ENCODE measurements at regions not wholly inside any gene's neighbourhood (a gene's known extent, or its start where the extent isn't known, plus 50 kb on each side); places are given as distances from the start of the nearest gene placed in this dataset.

DNA sequence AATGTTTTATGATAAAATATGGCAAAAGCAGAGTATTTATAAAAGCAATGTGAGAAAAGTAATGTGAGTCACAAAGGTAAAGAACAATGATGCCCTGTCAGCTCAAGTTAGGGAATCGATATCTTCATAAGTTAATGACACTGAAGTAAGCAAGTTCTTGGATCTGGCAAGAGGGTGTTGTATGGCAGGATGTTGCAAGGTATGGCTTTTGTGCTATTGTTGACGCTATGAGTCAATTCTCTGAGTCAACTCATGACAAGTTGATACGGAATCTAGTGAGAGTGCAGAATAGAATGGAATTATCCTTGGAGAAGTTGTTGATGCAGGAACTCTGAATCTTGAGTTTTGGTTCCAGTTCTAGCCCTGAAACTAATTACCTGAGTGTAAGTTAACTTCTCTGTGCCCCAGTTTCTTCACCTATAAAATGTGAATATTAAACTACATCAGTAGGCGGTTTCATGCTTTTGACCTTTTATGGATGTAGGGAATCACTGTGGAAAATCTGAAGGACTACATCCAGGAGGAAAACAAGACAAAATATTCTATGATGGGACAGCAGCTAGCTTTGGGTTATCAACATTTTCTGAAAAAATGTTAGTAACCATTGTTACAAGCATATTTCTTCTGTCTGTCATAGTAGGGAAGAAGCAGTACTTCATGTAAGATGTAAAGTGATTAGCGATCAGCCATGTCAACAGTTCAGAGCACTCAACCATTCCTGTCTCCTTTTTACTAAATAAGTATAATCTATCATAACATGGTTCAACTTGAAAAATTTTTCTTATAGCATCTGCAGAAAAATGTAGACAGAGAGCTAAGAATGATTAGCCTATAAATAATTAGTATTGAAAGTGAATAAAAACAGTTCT lies 96.9 kb downstream of the ATP6V1G3 start (continued):
- TF ChIP-seq YY1 (IDR thresholded peaks at IDR 0.05; ENCODE audit: extremely low read depth, insufficient replicate concordance, low read depth, low read length) (peak; percentile 30), POLR2AphosphoS5 (IDR thresholded peaks at IDR 0.05; ENCODE audit: low read depth, low read length) (peak; percentile 66; the same call in 1 of the 2 replicates), TCF7L2 (IDR thresholded peaks at IDR 0.05; ENCODE audit: borderline replicate concordance, extremely low read depth, insufficient read depth, insufficient read length) (peak; percentile 65), SP1 (IDR thresholded peaks at IDR 0.05; ENCODE audit: low read depth) (peak; percentile 97)

GRCh38 chr1:198440842-198441241 lies 99.6 kb downstream of the ATP6V1G3 start:
- H3K36me3 ChIP-seq (ENCODE audit: control insufficient read depth in 1 of 2, insufficient read depth in 2 of 2, low read length in 2 of 2), result no peaks in the 10 kb centered on the region
- H3K9me3 ChIP-seq (ENCODE audit: control insufficient read depth in 1 of 2, insufficient read depth in 1 of 2, low read depth in 1 of 2, low read length in 2 of 2), result no peaks in the 10 kb centered on the region
- peaks cover 7 to 20% of the 10 kb centered on the region in 2 experiments for H3K4me1 ChIP-seq (ENCODE audit: control insufficient read depth in 1 of 2, insufficient read depth in 2 of 2, low read length in 2 of 2)
- no peak overlapping the region for H3K9ac ChIP-seq (ENCODE audit: low read length)
- H3K9me2 ChIP-seq (ENCODE audit: insufficient read depth), result no peaks in the 10 kb centered on the region
- H3K27me3 ChIP-seq (ENCODE audit: insufficient read depth, low read length), result no peaks in the 10 kb centered on the region
- DNase-seq (ENCODE audit: low read depth, low spot score), result no peak
- CTCF ChIA-PET, result no interaction called here
- POLR2A ChIA-PET, result no interaction called here
- H3K4me3 ChIP-seq (replicated peaks in 1 of 2; ENCODE audit: low read depth in 1 of 2, low read length in 2 of 2), result no peak overlapping the region
- RAD21 ChIA-PET (ENCODE audit: low non-redundant PET in 1 of 2, low total read pairs in 2 of 2, uncharacterized antibody in 2 of 2, unreplicated experiment in 2 of 2), result no interaction called here
- H3K79me2 ChIP-seq (ENCODE audit: insufficient read depth, low read length), result no peaks in the 10 kb centered on the region
- no peak overlapping the region for H3K4me2 ChIP-seq (ENCODE audit: low read length)
- peak overlapping the region; percentile 74 for H2AFZ ChIP-seq (ENCODE audit: low read depth, low read length, poor library complexity, severe bottlenecking)
- no peak for ATAC-seq
- no peak overlapping the region for H3K27ac ChIP-seq (ENCODE audit: low read depth, low read length)
- H4K20me1 ChIP-seq (ENCODE audit: insufficient read depth), result no peaks in the 10 kb centered on the region
- intact Hi-C loops (cut with micrococcal nuclease), result no loop called here
- BruUV-seq (replicated peaks), result no TSS peak
- TF ChIP-seq SP1 (IDR thresholded peaks at IDR 0.05; ENCODE audit: low read depth) (no peak), CBX3 (IDR thresholded peaks at IDR 0.05; ENCODE audit: low read depth) (no peak), POLR2AphosphoS5 (IDR thresholded peaks at IDR 0.05; ENCODE audit: low read depth, low read length) (no peak), FOSL1 (IDR thresholded peaks at IDR 0.05; ENCODE audit: low read depth) (no peak), RAD21 (IDR thresholded peaks at IDR 0.05; ENCODE audit: low read depth) (no peak), ZBTB33 (IDR thresholded peaks at IDR 0.05; ENCODE audit: extremely low read depth, insufficient replicate concordance, low read length) (no peak), EZH2 (IDR thresholded peaks at IDR 0.05) (no peak), ZFX (IDR thresholded peaks at IDR 0.05) (no peak), JUND (IDR thresholded peaks at IDR 0.05) (no peak), POLR2A (IDR thresholded peaks at IDR 0.05; ENCODE audit: borderline replicate concordance, extremely low read depth, insufficient read depth, insufficient read length) (no peak), ZNF274 (IDR thresholded peaks at IDR 0.05; ENCODE audit: low read depth, low read length) (no peak), ELF1 (IDR thresholded peaks at IDR 0.05; ENCODE audit: borderline replicate concordance, low read depth) (no peak), TCF7L2 (IDR thresholded peaks at IDR 0.05; ENCODE audit: borderline replicate concordance, extremely low read depth, insufficient read depth, insufficient read length) (no peak), ATF3 (IDR thresholded peaks at IDR 0.05) (no peak), MAX (IDR thresholded peaks at IDR 0.05) (no peak), CEBPB (IDR thresholded peaks at IDR 0.05; ENCODE audit: low read depth) (no peak)
- TF ChIP-seq, protein P1, sequence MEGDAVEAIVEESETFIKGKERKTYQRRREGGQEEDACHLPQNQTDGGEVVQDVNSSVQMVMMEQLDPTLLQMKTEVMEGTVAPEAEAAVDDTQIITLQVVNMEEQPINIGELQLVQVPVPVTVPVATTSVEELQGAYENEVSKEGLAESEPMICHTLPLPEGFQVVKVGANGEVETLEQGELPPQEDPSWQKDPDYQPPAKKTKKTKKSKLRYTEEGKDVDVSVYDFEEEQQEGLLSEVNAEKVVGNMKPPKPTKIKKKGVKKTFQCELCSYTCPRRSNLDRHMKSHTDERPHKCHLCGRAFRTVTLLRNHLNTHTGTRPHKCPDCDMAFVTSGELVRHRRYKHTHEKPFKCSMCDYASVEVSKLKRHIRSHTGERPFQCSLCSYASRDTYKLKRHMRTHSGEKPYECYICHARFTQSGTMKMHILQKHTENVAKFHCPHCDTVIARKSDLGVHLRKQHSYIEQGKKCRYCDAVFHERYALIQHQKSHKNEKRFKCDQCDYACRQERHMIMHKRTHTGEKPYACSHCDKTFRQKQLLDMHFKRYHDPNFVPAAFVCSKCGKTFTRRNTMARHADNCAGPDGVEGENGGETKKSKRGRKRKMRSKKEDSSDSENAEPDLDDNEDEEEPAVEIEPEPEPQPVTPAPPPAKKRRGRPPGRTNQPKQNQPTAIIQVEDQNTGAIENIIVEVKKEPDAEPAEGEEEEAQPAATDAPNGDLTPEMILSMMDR (IDR thresholded peaks at IDR 0.05 in 2 of 3, conservative IDR thresholded peaks at IDR 0.05 in 1 of 3; ENCODE audit: borderline replicate concordance in 1 of 3, insufficient read depth in 1 of 3, low read depth in 2 of 3, low read length in 2 of 3), result no peak
